ENCODE measurements at regions not wholly inside any gene's neighbourhood (a gene's known extent, or its start where the extent isn't known, plus 50 kb on each side); places are given as distances from the start of the nearest gene placed in this dataset.

DNA sequence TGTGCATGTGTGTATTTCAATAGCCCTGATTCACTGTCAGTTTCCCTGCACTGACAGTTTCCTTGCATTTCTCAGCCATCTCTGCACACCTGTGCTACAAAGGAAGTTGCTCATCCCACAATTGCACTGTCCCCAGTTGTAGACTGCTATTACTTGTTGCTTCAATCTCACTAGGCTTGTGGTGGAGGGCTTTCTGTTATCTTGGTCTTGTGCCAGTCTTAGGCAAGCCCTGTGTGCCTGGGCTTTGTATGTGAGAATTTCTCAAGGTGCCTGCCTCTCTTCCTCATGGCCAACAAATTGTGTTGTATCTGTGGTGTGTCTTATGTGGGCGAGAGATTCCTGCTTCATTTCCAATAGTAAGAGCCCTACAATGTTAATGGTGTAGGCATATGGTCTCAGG, 467.4 kb downstream of the GRIA2 start:
- TF ChIP-seq EZH2 (IDR thresholded peaks at IDR 0.05; ENCODE audit: low read length, unreplicated experiment) (no peak), EZH2phosphoT487 (IDR thresholded peaks at IDR 0.05; ENCODE audit: borderline replicate concordance, low read length) (no peak)
- TF ChIP-seq, protein P1, sequence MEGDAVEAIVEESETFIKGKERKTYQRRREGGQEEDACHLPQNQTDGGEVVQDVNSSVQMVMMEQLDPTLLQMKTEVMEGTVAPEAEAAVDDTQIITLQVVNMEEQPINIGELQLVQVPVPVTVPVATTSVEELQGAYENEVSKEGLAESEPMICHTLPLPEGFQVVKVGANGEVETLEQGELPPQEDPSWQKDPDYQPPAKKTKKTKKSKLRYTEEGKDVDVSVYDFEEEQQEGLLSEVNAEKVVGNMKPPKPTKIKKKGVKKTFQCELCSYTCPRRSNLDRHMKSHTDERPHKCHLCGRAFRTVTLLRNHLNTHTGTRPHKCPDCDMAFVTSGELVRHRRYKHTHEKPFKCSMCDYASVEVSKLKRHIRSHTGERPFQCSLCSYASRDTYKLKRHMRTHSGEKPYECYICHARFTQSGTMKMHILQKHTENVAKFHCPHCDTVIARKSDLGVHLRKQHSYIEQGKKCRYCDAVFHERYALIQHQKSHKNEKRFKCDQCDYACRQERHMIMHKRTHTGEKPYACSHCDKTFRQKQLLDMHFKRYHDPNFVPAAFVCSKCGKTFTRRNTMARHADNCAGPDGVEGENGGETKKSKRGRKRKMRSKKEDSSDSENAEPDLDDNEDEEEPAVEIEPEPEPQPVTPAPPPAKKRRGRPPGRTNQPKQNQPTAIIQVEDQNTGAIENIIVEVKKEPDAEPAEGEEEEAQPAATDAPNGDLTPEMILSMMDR (conservative IDR thresholded peaks at IDR 0.05; ENCODE audit: low read depth, low read length), result no peak
